ENCODE measurements at regions not wholly inside any gene's neighbourhood (a gene's known extent, or its start where the extent isn't known, plus 50 kb on each side); places are given as distances from the start of the nearest gene placed in this dataset.

GRCh38 chr1:228900099-228900885 is 165.0 kb downstream of the RHOU start:
- no peak overlapping the region for H3K27ac Mint-ChIP-seq
- no peaks in the 10 kb centered on the region for H3K4me1 Mint-ChIP-seq
- H3K36me3 Mint-ChIP-seq = no peaks in the 10 kb centered on the region
- Histone ChIP-seq H3K9me3 (ENCODE audit: control insufficient read depth, insufficient read depth, low read length) (no peaks in the 10 kb centered on the region), H3K27ac (ENCODE audit: low read length) (no peak overlapping the region), H3K36me3 (ENCODE audit: control insufficient read depth, insufficient read depth, low read length) (no peaks in the 10 kb centered on the region), H3K4me3 (ENCODE audit: low read length) (no peak overlapping the region), H3K27me3 (ENCODE audit: control insufficient read depth, insufficient read depth, low read length) (no peaks in the 10 kb centered on the region), H3K4me1 (ENCODE audit: control insufficient read depth, insufficient read depth, low read length) (peaks cover 6% of the 10 kb centered on the region)
- DNase-seq = no peak
- intact Hi-C loops (cut with micrococcal nuclease) = no loop called here
- 90% methylated on average over 16 of the region's 17 CpGs for WGBS (ENCODE audit: insufficient coverage)
- H3K4me3 Mint-ChIP-seq = no peak overlapping the region
- no peak for TF ChIP-seq CTCF (IDR thresholded peaks at IDR 0.05)
- peaks cover 0 to 7% of the 10 kb centered on the region in 2 donors for H3K27me3 Mint-ChIP-seq (ENCODE audit: low read depth in 2 of 2)
- no peaks in the 10 kb centered on the region for H3K9me3 Mint-ChIP-seq
- ATAC-seq = no peak

- Mint-ChIP-seq H3K27me3 (ENCODE audit: low read depth in 2 of 2) (peaks cover 0 to 7% of the 10 kb centered on the region in 2 donors), H3K27ac (no peak overlapping the region), H3K4me1 (no peaks in the 10 kb centered on the region), H3K4me3 (no peak overlapping the region), H3K36me3 (no peaks in the 10 kb centered on the region), H3K9me3 (no peaks in the 10 kb centered on the region)
- Histone ChIP-seq H3K4me1 (ENCODE audit: control insufficient read depth, insufficient read depth, low read length) (peaks cover 6% of the 10 kb centered on the region), H3K4me3 (ENCODE audit: low read length) (no peak overlapping the region), H3K9me3 (ENCODE audit: control insufficient read depth, insufficient read depth, low read length) (no peaks in the 10 kb centered on the region), H3K36me3 (ENCODE audit: control insufficient read depth, insufficient read depth, low read length) (no peaks in the 10 kb centered on the region), H3K27me3 (ENCODE audit: control insufficient read depth, insufficient read depth, low read length) (no peaks in the 10 kb centered on the region), H3K27ac (ENCODE audit: low read length) (no peak overlapping the region)
- TF ChIP-seq CTCF (IDR thresholded peaks at IDR 0.05) = no peak
- WGBS (ENCODE audit: insufficient coverage) = 87% methylated on average over 4 of the region's 6 CpGs
- ATAC-seq (no peak), DNase-seq (no peak)
- intact Hi-C loops (cut with micrococcal nuclease) = no loop called here
Observed at GRCh38 chr1:228900886-228901392, 165.7 kb downstream of the RHOU start.

GRCh38 chr1:228901936-228902681 is 166.8 kb downstream of the RHOU start:
- Histone ChIP-seq H3K4me3 (ENCODE audit: low read length) (no peak overlapping the region), H3K9me3 (ENCODE audit: control insufficient read depth, insufficient read depth, low read length) (no peaks in the 10 kb centered on the region), H3K27me3 (ENCODE audit: control insufficient read depth, insufficient read depth, low read length) (no peaks in the 10 kb centered on the region), H3K36me3 (ENCODE audit: control insufficient read depth, insufficient read depth, low read length) (no peaks in the 10 kb centered on the region), H3K4me1 (ENCODE audit: control insufficient read depth, insufficient read depth, low read length) (peaks cover 6% of the 10 kb centered on the region), H3K27ac (ENCODE audit: low read length) (no peak overlapping the region)
- Mint-ChIP-seq H3K36me3 (no peaks in the 10 kb centered on the region), H3K4me3 (no peak overlapping the region), H3K27ac (no peak overlapping the region), H3K4me1 (no peaks in the 10 kb centered on the region), H3K27me3 (ENCODE audit: low read depth in 2 of 2) (peaks cover 0 to 7% of the 10 kb centered on the region in 2 donors), H3K9me3 (no peaks in the 10 kb centered on the region)
- DNase-seq (no peak), ATAC-seq (no peak)
- WGBS (ENCODE audit: insufficient coverage) = 77% methylated on average over 4 of the region's 5 CpGs
- intact Hi-C loops (cut with micrococcal nuclease) = no loop called here
- no peak for TF ChIP-seq CTCF (IDR thresholded peaks at IDR 0.05)
